A673 (cell line): ENCODE measurements at regions not wholly inside any gene's neighbourhood (a gene's known extent, or its start where the extent isn't known, plus 50 kb on each side); places are given as distances from the start of the nearest gene placed in this dataset.

Source experiments
- BruUV-seq: library from RNA; stranded (reverse); fragments of 400-500 nt; replicated peaks from 2 replicates; lab custom pipeline; 2021; lab: Mats Ljungman, UMichigan
- CTCF ChIA-PET: fragments of 300-600 bp; sonication (Branson Sonifier 250); formaldehyde crosslinking; loops from one replicate; lab custom pipeline; 2022; ENCODE audit warnings: antibody characterized with exemption; lab: Charles Lee
- POLR2A ChIA-PET: fragments of 300-600 bp; sonication (Branson Sonifier 250); formaldehyde crosslinking; loops from one replicate; lab custom pipeline; 2022; ENCODE audit warnings: antibody characterized with exemption; ENCODE audit not compliant: low non-redundant PET; lab: Charles Lee
- DNase-seq: peaks from one replicate; pipeline ENCODE4 v3.0.0-alpha.2; 2015; ENCODE audit warnings: low spot score
- H3K27ac ChIP-seq: fragments of 200-600 bp; sonication (generic); 2 replicates; pipeline ENCODE4 v1.5.1; 2016; ENCODE audit warnings: mixed run types, low read depth, mild to moderate bottlenecking, mixed read lengths, antibody characterized with exemption, low read length; ENCODE audit not compliant: poor library complexity, severe bottlenecking
- H3K27me3 ChIP-seq: fragments of 200-600 bp; sonication (generic); replicated peaks from 2 replicates; pipeline ENCODE4 v1.6.1; 2017; ENCODE audit warnings: mixed run types, low read depth, mild to moderate bottlenecking, mixed read lengths, antibody characterized with exemption, low read length; ENCODE audit not compliant: insufficient read depth, poor library complexity
- H3K36me3 ChIP-seq: fragments of 200-600 bp; sonication (generic); 2 replicates; pipeline ENCODE4 v1.6.1; 2016; ENCODE audit warnings: mixed run types, mild to moderate bottlenecking, mixed read lengths, antibody characterized with exemption, low read length; ENCODE audit not compliant: insufficient read depth, poor library complexity, severe bottlenecking
- H3K4me1 ChIP-seq: fragments of 200-600 bp; sonication (generic); 2 replicates; pipeline ENCODE4 v1.6.1; 2017; ENCODE audit warnings: mixed run types, mild to moderate bottlenecking, mixed read lengths, antibody characterized with exemption, low read length; ENCODE audit not compliant: insufficient read depth, poor library complexity, severe bottlenecking
- H3K4me3 ChIP-seq: fragments of 200-600 bp; sonication (generic); 2 replicates; pipeline ENCODE4 v1.5.1; 2016; ENCODE audit warnings: low read depth, mixed run types, mild to moderate bottlenecking, mixed read lengths, low read length; ENCODE audit not compliant: poor library complexity, severe bottlenecking
- H3K9me3 ChIP-seq: fragments of 200-600 bp; sonication (generic); 2 replicates; pipeline ENCODE4 v1.6.1; 2016; ENCODE audit warnings: mixed run types, low read depth, mild to moderate bottlenecking, mixed read lengths, antibody characterized with exemption, low read length; ENCODE audit not compliant: poor library complexity, severe bottlenecking
- CTCF ChIP-seq: fragments of 300-800, 200-600 bp; sonication (generic); conservative IDR thresholded peaks from 2 replicates; pipeline ENCODE4 v1.5.1; 2017; ENCODE audit warnings: low read depth, mild to moderate bottlenecking, antibody characterized with exemption, low read length, moderate library complexity, mixed read lengths
- EZH2 ChIP-seq: fragments of 200-600 bp; sonication (generic); IDR thresholded peaks from 2 replicates; pipeline ENCODE4 v1.6.1; 2017; ENCODE audit warnings: borderline replicate concordance, low read depth, mild to moderate bottlenecking, mixed read lengths, antibody characterized with exemption, low read length; ENCODE audit not compliant: poor library complexity, severe bottlenecking
- intact Hi-C: fragments of 100-400 bp; cut with micrococcal nuclease; formaldehyde crosslinking; loops from one replicate; pipeline ENCODE4 v1.10.0; 2022; ENCODE audit not compliant: unreplicated experiment

GRCh38 chr4:188611143-188611542 is 471.9 kb downstream of the TRIML1 start:
- DNase-seq: no peak
- no peak overlapping the region for H3K4me3 ChIP-seq
- H3K36me3 ChIP-seq: no peaks in the 10 kb centered on the region
- intact Hi-C loops: no loop called here
- no TSS peak for BruUV-seq
- CTCF ChIA-PET: no interaction called here
- no peak for TF ChIP-seq CTCF
- no peak for TF ChIP-seq EZH2
- peaks cover 59% of the 10 kb centered on the region for H3K27me3 ChIP-seq
- H3K9me3 ChIP-seq: no peaks in the 10 kb centered on the region
- POLR2A ChIA-PET: no interaction called here
- H3K27ac ChIP-seq: no peak overlapping the region
- no peaks in the 10 kb centered on the region for H3K4me1 ChIP-seq

- CTCF ChIA-PET: no interaction called here
- peaks cover 43% of the 10 kb centered on the region for H3K27me3 ChIP-seq
- H3K4me3 ChIP-seq: no peak overlapping the region
- H3K27ac ChIP-seq: no peak overlapping the region
- POLR2A ChIA-PET: no interaction called here
- BruUV-seq: no TSS peak
- no peak for TF ChIP-seq EZH2
- no peak for TF ChIP-seq CTCF
- no peaks in the 10 kb centered on the region for H3K9me3 ChIP-seq
- no peaks in the 10 kb centered on the region for H3K4me1 ChIP-seq
- DNase-seq: no peak
- no peaks in the 10 kb centered on the region for H3K36me3 ChIP-seq
- intact Hi-C loops: no loop called here
Observed at GRCh38 chr4:188612659-188613058, 473.4 kb downstream of the TRIML1 start.

- no peak for DNase-seq
- Histone ChIP-seq H3K36me3 (no peaks in the 10 kb centered on the region), H3K4me3 (no peak overlapping the region), H3K9me3 (no peaks in the 10 kb centered on the region), H3K27me3 (peaks cover 32% of the 10 kb centered on the region), H3K27ac (no peak overlapping the region), H3K4me1 (no peaks in the 10 kb centered on the region)
- ChIA-PET CTCF (no interaction called here), POLR2A (no interaction called here)
- no TSS peak for BruUV-seq
- TF ChIP-seq CTCF (no peak), EZH2 (no peak)
- intact Hi-C loops: no loop called here
Observed at GRCh38 chr4:188613976-188614375, 474.7 kb downstream of the TRIML1 start.
